Loucy (cell line): ENCODE measurements at regions not wholly inside any gene's neighbourhood (a gene's known extent, or its start where the extent isn't known, plus 50 kb on each side); places are given as distances from the start of the nearest gene placed in this dataset.
A peak's percentile ranks its signal among the peaks of the same experiment; 100 is the strongest.

Source experiments
- H2AFZ ChIP-seq: fragments of 200-600 bp; sonication (generic); 2 replicates; pipeline ENCODE4 v1.6.0; 2016; ENCODE audit warnings: antibody characterized with exemption, mild to moderate bottlenecking, low read length, moderate library complexity
- H3F3A ChIP-seq: fragments of 200-600 bp; 2 replicates; pipeline ENCODE4 v1.6.0; 2016; ENCODE audit warnings: antibody characterized with exemption, low read depth, mild to moderate bottlenecking
- H3K27me3 ChIP-seq: fragments of 200-600 bp; sonication (generic); 2 replicates; pipeline ENCODE4 v1.6.1; 2014; ENCODE audit warnings: low read length, mild to moderate bottlenecking; ENCODE audit not compliant: insufficient read depth, poor library complexity, severe bottlenecking
- H3K36me3 ChIP-seq: fragments of 200-600 bp; sonication (generic); 2 replicates; pipeline ENCODE4 v1.6.1; 2016; ENCODE audit warnings: low read length; ENCODE audit not compliant: insufficient read depth
- H3K4me1 ChIP-seq: fragments of 200-600 bp; sonication (generic); 2 replicates; pipeline ENCODE4 v1.5.1; 2014; ENCODE audit warnings: low read length, mild to moderate bottlenecking; ENCODE audit not compliant: insufficient read depth, poor library complexity, severe bottlenecking
- H3K4me2 ChIP-seq: fragments of 200-600 bp; sonication (generic); 2 replicates; pipeline ENCODE4 v1.6.0; 2014; ENCODE audit warnings: antibody characterized with exemption, low read length, low read depth, mild to moderate bottlenecking; ENCODE audit not compliant: poor library complexity, severe bottlenecking
- H3K4me3 ChIP-seq: fragments of 200-600 bp; sonication (generic); 2 replicates; pipeline ENCODE4 v1.5.1; 2014; ENCODE audit warnings: low read length, mild to moderate bottlenecking, mixed read lengths; ENCODE audit not compliant: poor library complexity, severe bottlenecking
- H3K79me2 ChIP-seq: fragments of 200-600 bp; sonication (generic); 2 replicates; pipeline ENCODE4 v1.6.1; 2014; ENCODE audit warnings: low read length; ENCODE audit not compliant: insufficient read depth
- H3K9ac ChIP-seq: fragments of 200-600 bp; sonication (generic); 2 replicates; pipeline ENCODE4 v1.6.0; 2014; ENCODE audit warnings: mild to moderate bottlenecking, low read depth, low read length, moderate library complexity; ENCODE audit not compliant: poor library complexity, severe bottlenecking
- H3K9me2 ChIP-seq: fragments of 200-600 bp; sonication (generic); replicated peaks from 2 replicates; pipeline ENCODE4 v1.6.1; 2016; ENCODE audit warnings: low read depth, low read length, mixed read lengths
- H3K9me3 ChIP-seq: fragments of 200-600 bp; sonication (generic); 2 replicates; pipeline ENCODE4 v1.6.1; 2014; ENCODE audit warnings: mild to moderate bottlenecking, antibody characterized with exemption, low read length, low read depth; ENCODE audit not compliant: insufficient read depth
- H4K20me1 ChIP-seq: fragments of 200-600 bp; sonication (generic); 2 replicates; pipeline ENCODE4 v1.6.0; 2014; ENCODE audit warnings: antibody characterized with exemption, low read length, mild to moderate bottlenecking; ENCODE audit not compliant: insufficient read depth, poor library complexity, severe bottlenecking
- EZH2phosphoT487 ChIP-seq: fragments of 200-600 bp; IDR thresholded peaks from 2 replicates; pipeline ENCODE4 v1.6.1; 2018; ENCODE audit warnings: antibody characterized with exemption, mild to moderate bottlenecking, moderate library complexity, borderline replicate concordance
- TF ChIP-seq, protein P1 (sequence below): fragments of 200-600 bp; sonication (generic); conservative IDR thresholded peaks from 2 replicates; pipeline ENCODE4 v1.5.1; 2014; ENCODE audit warnings: mild to moderate bottlenecking, antibody characterized with exemption, low read length

DNA sequence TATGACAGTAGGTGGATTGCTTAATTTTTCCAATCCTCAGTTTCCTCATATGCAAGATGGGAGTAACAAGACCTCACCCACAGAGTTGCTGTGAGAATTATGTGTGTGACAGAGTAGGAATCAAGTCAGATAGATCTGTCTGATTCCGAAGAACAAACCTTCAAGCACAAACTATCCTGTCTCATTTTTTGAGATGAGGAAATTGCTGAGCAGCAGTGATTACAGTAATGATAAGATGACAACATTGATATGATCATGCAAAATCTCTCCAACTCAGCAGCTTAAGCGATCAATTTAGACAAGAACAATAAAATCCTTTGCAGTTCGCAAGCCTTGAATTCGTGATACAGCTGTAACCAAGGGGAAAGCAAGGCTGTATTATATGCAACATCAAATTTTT is 474.1 kb downstream of the OMA1 start:
- Histone ChIP-seq H3K79me2 (no peaks in the 10 kb centered on the region), H4K20me1 (no peaks in the 10 kb centered on the region), H3F3A (no peaks in the 10 kb centered on the region), H3K36me3 (no peaks in the 10 kb centered on the region), H3K4me1 (no peaks in the 10 kb centered on the region), H3K9me3 (no peaks in the 10 kb centered on the region), H3K27me3 (no peaks in the 10 kb centered on the region), H3K4me3 (no peak overlapping the region), H3K9me2 (no peaks in the 10 kb centered on the region), H3K4me2 (no peak overlapping the region), H3K9ac (no peak overlapping the region), H2AFZ (no peak overlapping the region)
- TF ChIP-seq EZH2phosphoT487: no peak

DNA sequence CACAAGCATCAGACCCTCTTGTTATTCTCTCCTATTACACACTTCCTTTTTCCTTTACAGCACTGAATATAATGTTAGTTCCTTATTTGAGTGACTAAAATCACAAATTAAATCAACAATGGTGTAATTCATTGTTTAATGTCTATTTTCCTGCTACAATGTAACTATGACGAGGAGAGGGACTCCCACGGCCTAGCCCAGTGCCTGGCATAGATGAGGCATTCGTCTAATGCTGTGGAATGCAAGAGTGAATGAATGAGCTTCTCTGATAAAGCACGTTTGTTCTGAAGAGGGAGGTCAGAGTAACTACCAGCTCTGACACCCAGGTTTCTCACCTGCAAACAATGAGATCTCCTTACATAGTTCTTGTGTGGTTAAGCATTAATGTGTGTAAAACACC is 479.4 kb downstream of the OMA1 start:
- Histone ChIP-seq H3F3A (no peaks in the 10 kb centered on the region), H2AFZ (no peak overlapping the region), H3K79me2 (no peaks in the 10 kb centered on the region), H3K4me2 (no peak overlapping the region), H3K9me2 (no peaks in the 10 kb centered on the region), H3K9me3 (no peaks in the 10 kb centered on the region), H3K4me3 (no peak overlapping the region), H3K36me3 (no peaks in the 10 kb centered on the region), H3K4me1 (no peaks in the 10 kb centered on the region), H3K9ac (no peak overlapping the region), H4K20me1 (no peaks in the 10 kb centered on the region), H3K27me3 (no peaks in the 10 kb centered on the region)
- TF ChIP-seq EZH2phosphoT487: no peak
- TF ChIP-seq, protein P1, sequence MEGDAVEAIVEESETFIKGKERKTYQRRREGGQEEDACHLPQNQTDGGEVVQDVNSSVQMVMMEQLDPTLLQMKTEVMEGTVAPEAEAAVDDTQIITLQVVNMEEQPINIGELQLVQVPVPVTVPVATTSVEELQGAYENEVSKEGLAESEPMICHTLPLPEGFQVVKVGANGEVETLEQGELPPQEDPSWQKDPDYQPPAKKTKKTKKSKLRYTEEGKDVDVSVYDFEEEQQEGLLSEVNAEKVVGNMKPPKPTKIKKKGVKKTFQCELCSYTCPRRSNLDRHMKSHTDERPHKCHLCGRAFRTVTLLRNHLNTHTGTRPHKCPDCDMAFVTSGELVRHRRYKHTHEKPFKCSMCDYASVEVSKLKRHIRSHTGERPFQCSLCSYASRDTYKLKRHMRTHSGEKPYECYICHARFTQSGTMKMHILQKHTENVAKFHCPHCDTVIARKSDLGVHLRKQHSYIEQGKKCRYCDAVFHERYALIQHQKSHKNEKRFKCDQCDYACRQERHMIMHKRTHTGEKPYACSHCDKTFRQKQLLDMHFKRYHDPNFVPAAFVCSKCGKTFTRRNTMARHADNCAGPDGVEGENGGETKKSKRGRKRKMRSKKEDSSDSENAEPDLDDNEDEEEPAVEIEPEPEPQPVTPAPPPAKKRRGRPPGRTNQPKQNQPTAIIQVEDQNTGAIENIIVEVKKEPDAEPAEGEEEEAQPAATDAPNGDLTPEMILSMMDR: no peak

DNA sequence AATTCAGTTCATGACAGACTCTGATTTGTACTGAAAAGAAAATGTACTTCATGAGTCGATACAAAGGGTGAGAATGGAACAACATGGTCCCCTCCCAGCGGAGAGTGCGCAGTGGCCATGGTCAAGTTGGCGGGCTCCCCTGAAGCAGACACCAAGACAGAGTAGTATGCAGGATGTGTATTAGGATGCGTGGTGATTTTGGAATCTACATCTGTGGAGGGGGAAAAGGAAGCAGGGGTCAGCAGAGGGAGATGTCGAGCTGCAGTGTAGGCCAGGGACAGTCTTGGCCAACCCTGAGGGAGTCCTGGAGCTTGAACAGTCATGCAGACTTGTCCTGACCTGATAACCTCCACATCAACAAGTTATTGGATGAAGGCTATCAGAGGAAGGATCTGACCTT is 481.0 kb downstream of the OMA1 start:
- no peaks in the 10 kb centered on the region for H3K79me2 ChIP-seq
- H3K9me2 ChIP-seq: no peaks in the 10 kb centered on the region
- H3K36me3 ChIP-seq: no peaks in the 10 kb centered on the region
- no peaks in the 10 kb centered on the region for H4K20me1 ChIP-seq
- H3F3A ChIP-seq: no peaks in the 10 kb centered on the region
- H3K9ac ChIP-seq: no peak overlapping the region
- H3K4me1 ChIP-seq: no peaks in the 10 kb centered on the region
- no peaks in the 10 kb centered on the region for H3K27me3 ChIP-seq
- no peak overlapping the region for H2AFZ ChIP-seq
- TF ChIP-seq, protein P1: peak; percentile 63
- TF ChIP-seq EZH2phosphoT487: no peak
- no peaks in the 10 kb centered on the region for H3K9me3 ChIP-seq
- no peak overlapping the region for H3K4me2 ChIP-seq
- no peak overlapping the region for H3K4me3 ChIP-seq

DNA sequence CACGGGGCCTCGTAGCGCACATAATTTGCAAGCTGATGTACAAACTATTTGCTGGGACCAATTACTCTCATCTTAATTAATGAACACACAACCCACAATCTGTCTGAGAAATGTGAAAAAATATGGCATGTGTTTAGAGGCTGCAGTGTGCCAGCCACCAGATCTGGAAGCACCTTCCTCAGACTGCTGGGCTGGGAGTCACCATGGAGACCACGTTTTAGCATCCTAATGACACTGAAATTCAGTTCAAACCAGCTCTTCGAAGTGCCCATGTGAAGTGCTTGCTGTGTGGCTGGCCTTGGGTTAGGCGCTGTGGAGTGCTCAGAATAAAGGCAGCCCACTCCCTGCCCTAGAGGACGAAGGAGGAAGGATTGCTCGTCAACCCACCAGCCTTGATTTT is 482.4 kb downstream of the OMA1 start:
- no peaks in the 10 kb centered on the region for H3K27me3 ChIP-seq
- TF ChIP-seq, protein P1: no peak
- TF ChIP-seq EZH2phosphoT487: no peak

More for the DNA sequence above, 482.4 kb downstream of the OMA1 start:
- no peaks in the 10 kb centered on the region for H3K79me2 ChIP-seq
- H3K4me3 ChIP-seq: no peak overlapping the region
- H3K4me2 ChIP-seq: no peak overlapping the region
- no peak overlapping the region for H3K9ac ChIP-seq
- H4K20me1 ChIP-seq: no peaks in the 10 kb centered on the region
- no peaks in the 10 kb centered on the region for H3F3A ChIP-seq
- H2AFZ ChIP-seq: no peak overlapping the region
- H3K9me3 ChIP-seq: no peaks in the 10 kb centered on the region
- no peaks in the 10 kb centered on the region for H3K4me1 ChIP-seq
- no peaks in the 10 kb centered on the region for H3K9me2 ChIP-seq
- H3K36me3 ChIP-seq: no peaks in the 10 kb centered on the region
